ENCODE measurements at regions not wholly inside any gene's neighbourhood (a gene's known extent, or its start where the extent isn't known, plus 50 kb on each side); places are given as distances from the start of the nearest gene placed in this dataset.

DNA sequence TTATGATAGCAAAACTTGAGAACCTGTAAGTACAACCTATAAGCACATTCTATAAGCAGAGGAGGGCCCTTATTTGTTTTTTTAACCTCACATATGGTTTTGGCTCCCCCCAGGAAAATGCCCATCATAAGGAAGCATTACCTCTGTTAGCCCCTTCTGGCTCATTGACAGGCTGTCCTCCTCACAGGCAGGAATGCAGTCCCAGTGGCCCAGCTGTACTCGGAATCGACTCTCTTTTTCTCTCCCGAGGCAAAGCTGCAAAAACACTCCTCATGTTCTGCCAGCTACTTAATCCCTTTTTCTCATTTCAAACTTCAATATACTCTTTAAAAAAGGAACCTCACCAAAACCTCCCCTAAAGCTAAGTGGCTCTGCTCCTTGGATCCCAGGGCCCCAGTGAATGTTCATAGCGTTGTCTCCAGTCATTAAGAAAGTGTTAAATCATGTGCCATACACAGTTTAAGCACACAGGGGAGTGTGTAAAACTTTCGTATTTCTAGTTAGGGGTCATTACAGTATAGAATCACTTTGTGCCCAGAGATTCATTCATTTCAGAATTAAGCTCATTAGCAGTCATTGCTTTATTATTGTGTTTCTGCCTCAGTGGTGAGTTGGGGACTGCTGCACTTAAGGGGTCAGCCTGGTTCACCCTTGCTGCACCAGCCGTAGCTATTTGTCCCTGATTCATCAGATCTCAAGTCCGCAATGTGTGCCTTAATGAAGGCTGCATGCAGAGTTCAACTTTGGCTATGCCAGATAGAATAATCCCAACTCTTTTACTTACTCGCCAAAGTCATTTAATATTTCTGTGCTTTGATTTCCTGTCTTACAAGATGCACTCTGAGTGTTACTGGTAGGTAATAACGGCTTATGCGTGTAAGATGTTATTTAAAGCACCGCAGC is 57.6 kb downstream of the JRKL start:
- Histone ChIP-seq H3K9me2 (replicated peaks; ENCODE audit: insufficient read depth, low read length) (no peaks in the 10 kb centered on the region), H3K9ac (ENCODE audit: low read length) (no peak overlapping the region), H3K27me3 (ENCODE audit: low read length) (no peaks in the 10 kb centered on the region; the same call in 1 of the 2 replicates), H4K20me1 (ENCODE audit: insufficient read depth, low read depth, low read length) (no peaks in the 10 kb centered on the region), H3K27ac (ENCODE audit: low read length) (no peak overlapping the region), H3K4me1 (ENCODE audit: low read length) (no peaks in the 10 kb centered on the region), H2AFZ (ENCODE audit: low read length) (no peak overlapping the region), H3K4me2 (ENCODE audit: low read depth, low read length, poor library complexity, severe bottlenecking) (no peak overlapping the region), H3K36me3 (ENCODE audit: insufficient read depth, low read length) (no peaks in the 10 kb centered on the region), H3K9me3 (ENCODE audit: low read length) (no peaks in the 10 kb centered on the region), H3K79me2 (ENCODE audit: low read length) (no peaks in the 10 kb centered on the region), H3K4me3 (ENCODE audit: low read length) (no peak overlapping the region)
- no peak for DNase-seq

DNA sequence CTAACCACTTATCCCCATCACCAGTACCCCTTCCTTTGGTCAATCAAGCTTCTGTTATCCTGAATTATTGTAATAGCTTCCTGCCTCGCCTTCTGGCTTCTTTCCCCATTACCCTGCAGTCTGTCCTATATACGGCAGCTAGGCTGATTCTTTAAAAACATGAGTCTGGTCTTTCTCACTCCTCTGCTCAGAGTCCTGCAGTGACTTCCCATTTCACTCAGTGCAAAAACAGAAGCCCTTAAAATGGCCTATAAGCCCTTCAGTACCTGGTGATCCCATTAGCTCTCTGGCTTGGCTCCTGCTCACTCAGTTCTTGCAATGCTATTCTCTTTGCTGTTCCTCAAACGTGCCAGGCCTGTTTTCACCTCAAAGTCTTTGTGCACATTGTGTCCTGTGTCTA is 58.4 kb downstream of the JRKL start:
- no peaks in the 10 kb centered on the region for H3K36me3 ChIP-seq (ENCODE audit: insufficient read depth, low read length)
- H3K9me2 ChIP-seq (replicated peaks; ENCODE audit: insufficient read depth, low read length): no peaks in the 10 kb centered on the region
- H2AFZ ChIP-seq (ENCODE audit: low read length): no peak overlapping the region
- no peak for DNase-seq
- H3K79me2 ChIP-seq (ENCODE audit: low read length): no peaks in the 10 kb centered on the region
- no peak overlapping the region for H3K9ac ChIP-seq (ENCODE audit: low read length)
- no peak overlapping the region for H3K4me2 ChIP-seq (ENCODE audit: low read depth, low read length, poor library complexity, severe bottlenecking)
- no peaks in the 10 kb centered on the region for H3K9me3 ChIP-seq (ENCODE audit: low read length)
- no peaks in the 10 kb centered on the region; the same call in 1 of the 2 replicates for H3K27me3 ChIP-seq (ENCODE audit: low read length)
- H4K20me1 ChIP-seq (ENCODE audit: insufficient read depth, low read depth, low read length): no peaks in the 10 kb centered on the region
- H3K4me3 ChIP-seq (ENCODE audit: low read length): no peak overlapping the region
- H3K27ac ChIP-seq (ENCODE audit: low read length): no peak overlapping the region
- no peaks in the 10 kb centered on the region for H3K4me1 ChIP-seq (ENCODE audit: low read length)

DNA sequence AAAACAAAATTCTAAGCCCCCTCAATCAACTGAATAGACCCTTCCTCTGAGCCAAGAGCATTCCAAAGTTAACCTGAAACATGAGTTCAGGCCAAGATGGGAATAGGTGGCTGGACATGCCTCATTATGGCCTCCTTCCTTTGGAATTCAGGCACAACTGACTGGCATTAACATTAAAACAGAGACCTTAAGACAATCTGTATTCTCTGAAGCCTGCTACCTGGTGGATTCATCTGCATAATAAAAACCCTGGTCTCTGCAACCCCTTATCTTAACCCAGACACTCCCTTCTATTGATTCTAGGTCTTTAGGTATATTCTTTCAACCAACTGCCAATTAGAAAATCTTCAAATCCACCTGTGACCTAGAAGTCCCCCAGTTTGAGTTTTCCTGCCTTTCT is 66.3 kb downstream of the JRKL start:
- Histone ChIP-seq H3K27me3 (ENCODE audit: low read length) (no peaks in the 10 kb centered on the region), H3K9ac (ENCODE audit: low read length) (no peak overlapping the region), H3K9me3 (ENCODE audit: low read length) (no peaks in the 10 kb centered on the region), H2AFZ (ENCODE audit: low read length) (no peak overlapping the region), H3K4me2 (ENCODE audit: low read depth, low read length, poor library complexity, severe bottlenecking) (no peak overlapping the region), H3K79me2 (ENCODE audit: low read length) (no peaks in the 10 kb centered on the region), H4K20me1 (ENCODE audit: insufficient read depth, low read depth, low read length) (no peaks in the 10 kb centered on the region), H3K4me1 (ENCODE audit: low read length) (no peaks in the 10 kb centered on the region), H3K27ac (ENCODE audit: low read length) (no peak overlapping the region), H3K36me3 (ENCODE audit: insufficient read depth, low read length) (no peaks in the 10 kb centered on the region), H3K9me2 (replicated peaks; ENCODE audit: insufficient read depth, low read length) (no peaks in the 10 kb centered on the region), H3K4me3 (ENCODE audit: low read length) (no peak overlapping the region)
- no peak for DNase-seq

DNA sequence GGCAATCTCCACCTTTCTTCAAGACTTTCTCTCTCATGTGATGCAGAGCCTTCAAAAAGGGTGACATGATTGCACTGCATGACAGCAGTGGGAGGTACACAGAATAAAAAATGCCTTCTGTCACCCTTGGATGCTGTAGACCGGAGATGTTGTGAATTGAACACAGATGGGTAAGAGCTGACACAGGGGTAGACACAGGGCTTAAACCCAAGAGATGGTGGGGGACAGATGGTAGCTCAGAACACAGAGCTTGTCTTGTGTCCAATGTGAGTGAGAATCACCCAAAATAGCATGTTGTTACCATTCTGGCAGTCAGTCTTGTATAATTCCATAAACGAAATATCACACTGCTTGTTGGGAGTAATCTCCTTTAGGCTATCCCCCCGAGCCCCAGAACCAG is 69.9 kb downstream of the JRKL start:
- no peak overlapping the region for H3K4me3 ChIP-seq (ENCODE audit: low read length)
- no peaks in the 10 kb centered on the region for H3K36me3 ChIP-seq (ENCODE audit: insufficient read depth, low read length)
- H3K4me1 ChIP-seq (ENCODE audit: low read length): peaks cover 7% of the 10 kb centered on the region
- no peak for DNase-seq
- no peaks in the 10 kb centered on the region for H3K27me3 ChIP-seq (ENCODE audit: low read length)
- no peaks in the 10 kb centered on the region for H3K9me3 ChIP-seq (ENCODE audit: low read length)
- H2AFZ ChIP-seq (ENCODE audit: low read length): no peak overlapping the region
- H3K9me2 ChIP-seq (replicated peaks; ENCODE audit: insufficient read depth, low read length): no peaks in the 10 kb centered on the region
- H4K20me1 ChIP-seq (ENCODE audit: insufficient read depth, low read depth, low read length): no peaks in the 10 kb centered on the region
- H3K27ac ChIP-seq (ENCODE audit: low read length): no peak overlapping the region
- no peak overlapping the region for H3K9ac ChIP-seq (ENCODE audit: low read length)
- no peak overlapping the region for H3K4me2 ChIP-seq (ENCODE audit: low read depth, low read length, poor library complexity, severe bottlenecking)
- no peaks in the 10 kb centered on the region for H3K79me2 ChIP-seq (ENCODE audit: low read length)

DNA sequence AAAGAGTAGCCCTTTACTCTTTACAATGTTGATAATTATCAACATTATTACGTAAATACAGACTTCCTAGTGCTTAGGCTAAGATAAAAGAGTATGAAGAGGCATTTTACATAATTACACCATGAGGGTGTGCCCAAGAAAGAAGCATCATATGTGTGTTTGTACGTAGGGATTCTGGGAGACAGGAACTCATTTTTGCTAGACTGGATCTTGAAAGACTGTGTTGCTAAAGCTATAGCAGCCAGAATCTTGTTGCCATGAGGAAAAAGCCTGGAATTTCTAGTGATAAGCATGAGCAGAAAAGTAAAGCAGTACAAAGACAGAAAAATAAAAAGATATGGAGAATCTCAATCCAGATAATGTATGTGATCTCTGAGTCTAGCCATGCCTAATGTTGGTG is 72.1 kb downstream of the JRKL start:
- Histone ChIP-seq H4K20me1 (ENCODE audit: insufficient read depth, low read depth, low read length) (no peaks in the 10 kb centered on the region), H3K4me2 (ENCODE audit: low read depth, low read length, poor library complexity, severe bottlenecking) (no peak overlapping the region), H3K9me3 (ENCODE audit: low read length) (no peaks in the 10 kb centered on the region)

DNA sequence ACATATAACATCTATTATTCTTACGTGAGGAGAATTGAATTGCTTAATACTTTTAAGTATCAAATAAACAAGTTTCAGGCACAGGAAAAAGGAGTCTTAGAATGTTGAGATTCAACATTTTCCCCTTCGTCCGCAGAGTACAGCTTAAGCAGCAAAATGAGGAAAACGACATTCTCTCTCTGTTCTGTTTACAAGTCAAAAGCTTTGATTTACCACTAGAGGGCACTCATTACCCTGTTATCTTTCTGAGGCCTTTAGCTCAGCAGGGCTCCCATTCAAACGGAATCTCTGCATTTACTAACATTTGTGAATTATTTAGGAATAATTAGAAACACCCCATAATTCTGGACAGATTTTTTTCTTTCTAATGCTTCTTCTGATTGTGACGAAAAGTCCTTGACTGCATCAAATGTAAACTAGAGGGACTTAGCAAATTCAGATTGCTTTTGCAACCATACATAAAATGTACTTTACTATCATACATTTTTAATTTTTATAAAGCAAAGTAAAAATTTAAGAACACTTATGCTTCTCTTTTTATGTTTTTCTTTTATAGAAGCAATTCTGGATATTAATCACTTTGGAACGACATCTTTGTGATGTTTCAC is 75.0 kb downstream of the JRKL start:
- Histone ChIP-seq H3K36me3 (ENCODE audit: insufficient read depth, low read length) (no peaks in the 10 kb centered on the region), H2AFZ (ENCODE audit: low read length) (peak overlapping the region; percentile 82; the same call in 1 of the 2 replicates), H3K4me1 (ENCODE audit: low read length) (peaks cover 7% of the 10 kb centered on the region), H3K9ac (ENCODE audit: low read length) (no peak overlapping the region), H3K9me2 (replicated peaks; ENCODE audit: insufficient read depth, low read length) (no peaks in the 10 kb centered on the region), H3K9me3 (ENCODE audit: low read length) (no peaks in the 10 kb centered on the region), H3K27ac (ENCODE audit: low read length) (no peak overlapping the region), H4K20me1 (ENCODE audit: insufficient read depth, low read depth, low read length) (no peaks in the 10 kb centered on the region), H3K4me2 (ENCODE audit: low read depth, low read length, poor library complexity, severe bottlenecking) (peak overlapping the region; percentile 64), H3K4me3 (ENCODE audit: low read length) (0 out of 2 replicates have a peak overlapping the region, but pooled peaks have one; percentile 45), H3K27me3 (ENCODE audit: low read length) (no peaks in the 10 kb centered on the region), H3K79me2 (ENCODE audit: low read length) (no peaks in the 10 kb centered on the region)
- peak; percentile 96 for DNase-seq

More for the DNA sequence above, 72.1 kb downstream of the JRKL start:
- no peak for DNase-seq
- H3K36me3 ChIP-seq (ENCODE audit: insufficient read depth, low read length): no peaks in the 10 kb centered on the region
- no peaks in the 10 kb centered on the region for H3K79me2 ChIP-seq (ENCODE audit: low read length)
- H2AFZ ChIP-seq (ENCODE audit: low read length): no peak overlapping the region
- H3K9me2 ChIP-seq (replicated peaks; ENCODE audit: insufficient read depth, low read length): no peaks in the 10 kb centered on the region
- no peak overlapping the region for H3K9ac ChIP-seq (ENCODE audit: low read length)
- no peak overlapping the region for H3K27ac ChIP-seq (ENCODE audit: low read length)
- H3K4me1 ChIP-seq (ENCODE audit: low read length): peaks cover 7% of the 10 kb centered on the region
- H3K27me3 ChIP-seq (ENCODE audit: low read length): no peaks in the 10 kb centered on the region
- no peak overlapping the region for H3K4me3 ChIP-seq (ENCODE audit: low read length)

DNA sequence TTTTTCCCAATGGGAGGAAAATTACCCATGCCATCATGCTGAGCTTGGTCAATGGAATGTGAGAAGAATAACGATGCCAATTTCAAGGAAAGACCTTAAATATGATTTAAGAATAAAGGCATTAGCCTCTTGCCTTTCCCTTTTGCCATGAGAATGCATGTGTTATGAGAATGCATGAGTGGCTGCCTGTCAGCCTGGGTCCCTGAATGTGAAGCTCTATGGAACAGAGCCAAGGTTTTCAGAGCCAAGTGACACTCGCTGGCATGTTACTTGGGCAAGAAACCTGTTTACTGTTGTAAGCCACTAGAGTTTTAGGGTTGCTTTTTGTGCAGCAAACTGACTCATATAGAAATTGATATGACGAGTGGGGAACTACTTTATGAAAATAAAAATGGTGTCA is 75.7 kb downstream of the JRKL start:
- H3K36me3 ChIP-seq (ENCODE audit: insufficient read depth, low read length): no peaks in the 10 kb centered on the region
- H3K9me2 ChIP-seq (replicated peaks; ENCODE audit: insufficient read depth, low read length): no peaks in the 10 kb centered on the region

DNA sequence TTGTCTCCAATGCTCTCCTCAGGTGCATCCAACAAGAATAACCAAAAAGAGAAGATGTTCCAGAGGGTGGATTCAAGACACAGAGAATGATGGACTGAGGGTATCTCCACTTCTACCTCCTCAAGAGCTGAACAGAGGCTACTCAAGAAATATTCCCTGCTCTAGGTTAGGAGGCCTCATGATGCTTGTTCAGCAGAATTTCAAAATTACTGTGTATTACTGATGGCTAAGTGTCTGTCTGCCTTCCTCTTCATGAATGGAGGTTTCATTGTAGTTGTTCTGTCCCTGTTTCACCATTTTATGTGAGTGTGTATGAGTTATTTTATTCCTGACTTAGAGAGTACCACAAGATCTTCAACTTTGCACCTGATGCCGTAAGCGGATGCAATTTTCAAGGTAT is 76.8 kb downstream of the JRKL start:
- no peak overlapping the region for H3K9ac ChIP-seq (ENCODE audit: low read length)
- H3K27me3 ChIP-seq (ENCODE audit: low read length): no peaks in the 10 kb centered on the region
- H3K9me2 ChIP-seq (replicated peaks; ENCODE audit: insufficient read depth, low read length): no peaks in the 10 kb centered on the region
- no peaks in the 10 kb centered on the region for H4K20me1 ChIP-seq (ENCODE audit: insufficient read depth, low read depth, low read length)
- DNase-seq: no peak
- H2AFZ ChIP-seq (ENCODE audit: low read length): no peak overlapping the region
- no peak overlapping the region for H3K4me3 ChIP-seq (ENCODE audit: low read length)
- H3K4me1 ChIP-seq (ENCODE audit: low read length): peaks cover 7% of the 10 kb centered on the region
- no peaks in the 10 kb centered on the region for H3K36me3 ChIP-seq (ENCODE audit: insufficient read depth, low read length)
- no peak overlapping the region for H3K27ac ChIP-seq (ENCODE audit: low read length)
- no peaks in the 10 kb centered on the region for H3K9me3 ChIP-seq (ENCODE audit: low read length)
- no peak overlapping the region for H3K4me2 ChIP-seq (ENCODE audit: low read depth, low read length, poor library complexity, severe bottlenecking)
- H3K79me2 ChIP-seq (ENCODE audit: low read length): no peaks in the 10 kb centered on the region

More for the DNA sequence above, 75.7 kb downstream of the JRKL start:
- H3K9ac ChIP-seq (ENCODE audit: low read length): no peak overlapping the region
- DNase-seq: no peak
- no peaks in the 10 kb centered on the region for H4K20me1 ChIP-seq (ENCODE audit: insufficient read depth, low read depth, low read length)
- no peaks in the 10 kb centered on the region for H3K79me2 ChIP-seq (ENCODE audit: low read length)
- H3K4me3 ChIP-seq (ENCODE audit: low read length): no peak overlapping the region
- H2AFZ ChIP-seq (ENCODE audit: low read length): peak overlapping the region; percentile 4; the same call in 1 of the 2 replicates
- H3K4me2 ChIP-seq (ENCODE audit: low read depth, low read length, poor library complexity, severe bottlenecking): no peak overlapping the region
- no peaks in the 10 kb centered on the region for H3K9me3 ChIP-seq (ENCODE audit: low read length)
- no peaks in the 10 kb centered on the region for H3K27me3 ChIP-seq (ENCODE audit: low read length)
- H3K27ac ChIP-seq (ENCODE audit: low read length): no peak overlapping the region
- peaks cover 7% of the 10 kb centered on the region for H3K4me1 ChIP-seq (ENCODE audit: low read length)
